SK-N-SH treated with all-trans-retinoic acid at 6 μM for 48 hours (cell line): ENCODE measurements at regions not wholly inside any gene's neighbourhood (a gene's known extent, or its start where the extent isn't known, plus 50 kb on each side); places are given as distances from the start of the nearest gene placed in this dataset.

Experiments
- ATAC-seq: fragments of 200-7000 bp; cut with Tn5 transposase; 3 replicates; pipeline ENCODE4 v1.9.1; 2020; ENCODE audit warnings: mild to moderate bottlenecking, moderate library complexity
- ARNTL ChIP-seq: fragments of 450-650 bp; formaldehyde crosslinking; IDR thresholded peaks from 2 replicates; pipeline ENCODE4 v1.5.0; 2020; ENCODE audit warnings: low read depth, mild to moderate bottlenecking, moderate library complexity, borderline replicate concordance
- BACH2 ChIP-seq: fragments of 250-450 bp; sonication (Bioruptor Pico); IDR thresholded peaks from 2 replicates; pipeline ENCODE4 v1.9.0; 2021; ENCODE audit warnings: mild to moderate bottlenecking, borderline replicate concordance
- CREB5 ChIP-seq: fragments of 250-450 bp; sonication (Bioruptor Pico); IDR thresholded peaks from 2 replicates; pipeline ENCODE4 v1.5.1; 2020; ENCODE audit warnings: low read depth, mild to moderate bottlenecking, moderate library complexity
- CSDC2 ChIP-seq: fragments of 250-450 bp; sonication (Bioruptor Pico); IDR thresholded peaks from 2 replicates; pipeline ENCODE4 v1.5.0; 2020; ENCODE audit warnings: mild to moderate bottlenecking, moderate library complexity
- CSRNP3 ChIP-seq: fragments of 250-450 bp; sonication (Bioruptor Pico); IDR thresholded peaks from 2 replicates; pipeline ENCODE4 v1.5.1; 2021; ENCODE audit warnings: mild to moderate bottlenecking, moderate library complexity
- ESRRG ChIP-seq: fragments of 250-450 bp; sonication (Bioruptor Pico); IDR thresholded peaks from 2 replicates; pipeline ENCODE4 v1.6.1; 2021; ENCODE audit warnings: mild to moderate bottlenecking
- ISL1 ChIP-seq: fragments of 250-450 bp; sonication (Bioruptor Pico); IDR thresholded peaks from 2 replicates; pipeline ENCODE4 v2.1.2; 2022; ENCODE audit warnings: mild to moderate bottlenecking, moderate library complexity
- OSR1 ChIP-seq: fragments of 250-450 bp; sonication (Bioruptor Pico); IDR thresholded peaks from 2 replicates; pipeline ENCODE4 v1.8.0; 2022; ENCODE audit warnings: moderate library complexity, mild to moderate bottlenecking, inconsistent platforms
- PATZ1 ChIP-seq: fragments of 250-450 bp; sonication (Bioruptor Pico); IDR thresholded peaks from 2 replicates; pipeline ENCODE4 v1.8.0; 2020; ENCODE audit warnings: mild to moderate bottlenecking, moderate library complexity, borderline replicate concordance
- POU6F1 ChIP-seq: fragments of 250-450 bp; sonication (Bioruptor Pico); IDR thresholded peaks from 2 replicates; pipeline ENCODE4 v1.8.0; 2021; ENCODE audit warnings: low read depth, mild to moderate bottlenecking, moderate library complexity, borderline replicate concordance
- PPARA ChIP-seq: fragments of 250-450 bp; sonication (Bioruptor Pico); IDR thresholded peaks from 2 replicates; pipeline ENCODE4 v1.5.0; 2020; ENCODE audit warnings: mild to moderate bottlenecking, borderline replicate concordance
- RARB ChIP-seq: fragments of 250-450 bp; sonication (Bioruptor Pico); IDR thresholded peaks from 2 replicates; pipeline ENCODE4 v1.8.0; 2021; ENCODE audit warnings: mild to moderate bottlenecking, moderate library complexity
- SNAI2 ChIP-seq: fragments of 250-450 bp; sonication (Bioruptor Pico); IDR thresholded peaks from 2 replicates; pipeline ENCODE4 v1.5.0; 2020; ENCODE audit warnings: mild to moderate bottlenecking, moderate library complexity
- TCF4 ChIP-seq: fragments of 250-450 bp; sonication (Bioruptor Pico); IDR thresholded peaks from 2 replicates; pipeline ENCODE4 v1.8.0; 2021; ENCODE audit warnings: mild to moderate bottlenecking, moderate library complexity, borderline replicate concordance
- TOX ChIP-seq: fragments of 250-450 bp; sonication (Bioruptor Pico); IDR thresholded peaks from 2 replicates; pipeline ENCODE4 v1.8.0; 2021; ENCODE audit warnings: mild to moderate bottlenecking, moderate library complexity, borderline replicate concordance
- TSHZ2 ChIP-seq: fragments of 250-450 bp; sonication (Bioruptor Pico); IDR thresholded peaks from 2 replicates; pipeline ENCODE4 v1.5.0; 2020; ENCODE audit warnings: mild to moderate bottlenecking, moderate library complexity
- ZC3H10 ChIP-seq: fragments of 250-450 bp; sonication (Bioruptor Pico); IDR thresholded peaks from 2 replicates; pipeline ENCODE4 v1.5.1; 2021; ENCODE audit warnings: mild to moderate bottlenecking, moderate library complexity
- ZFP3 ChIP-seq: fragments of 250-450 bp; sonication (Bioruptor Pico); IDR thresholded peaks from 2 replicates; pipeline ENCODE4 v1.5.0; 2020; ENCODE audit warnings: mild to moderate bottlenecking, moderate library complexity
- ZFP30 ChIP-seq: fragments of 450-650 bp; formaldehyde crosslinking; IDR thresholded peaks from 2 replicates; pipeline ENCODE4 v1.5.0; 2022; ENCODE audit warnings: mild to moderate bottlenecking, moderate library complexity
- ZNF565 ChIP-seq: fragments of 450-650 bp; formaldehyde crosslinking; conservative IDR thresholded peaks from 2 replicates; pipeline ENCODE4 v1.5.0; 2020; ENCODE audit warnings: low read depth, mild to moderate bottlenecking, moderate library complexity
- ZNF70 ChIP-seq: fragments of 450-650 bp; formaldehyde crosslinking; IDR thresholded peaks from 2 replicates; pipeline ENCODE4 v1.5.0; 2020; ENCODE audit warnings: mild to moderate bottlenecking, moderate library complexity
- ZNF8 ChIP-seq: fragments of 450-650 bp; formaldehyde crosslinking; IDR thresholded peaks from 2 replicates; pipeline ENCODE4 v1.5.0; 2020; ENCODE audit warnings: mild to moderate bottlenecking, moderate library complexity

- no peak for TF ChIP-seq PPARA (CRISPR knock-in tag)
- no peak for TF ChIP-seq SNAI2
- TF ChIP-seq ZFP3 (CRISPR knock-in tag): no peak
- TF ChIP-seq TSHZ2 (CRISPR knock-in tag): no peak
- no peak for TF ChIP-seq ZNF8 (CRISPR knock-in tag)
- TF ChIP-seq TOX: no peak
- no peak for TF ChIP-seq CSDC2
- no peak for TF ChIP-seq ZFP30 (CRISPR knock-in tag)
- TF ChIP-seq, all 23 proteins: peak for 0
These were observed 96.9 kb upstream of the FAM180A start for GRCh38 chr7:135845415-135846075.

GRCh38 chr7:135844903-135845302 lies 96.3 kb upstream of the FAM180A start:
- no peak for TF ChIP-seq RARB (CRISPR knock-in tag)
- TF ChIP-seq TOX: no peak
- TF ChIP-seq ZNF8 (CRISPR knock-in tag): no peak
- no peak for TF ChIP-seq TCF4 (CRISPR knock-in tag)
- no peak for TF ChIP-seq PATZ1 (CRISPR knock-in tag)
- no peak for TF ChIP-seq ESRRG
- no peak for TF ChIP-seq ZFP3 (CRISPR knock-in tag)
- no peak for TF ChIP-seq BACH2 (CRISPR knock-in tag)
- TF ChIP-seq ISL1: no peak
- TF ChIP-seq ARNTL (CRISPR knock-in tag): no peak
- no peak for TF ChIP-seq ZNF565 (CRISPR knock-in tag)
- no peak for TF ChIP-seq ZC3H10
- no peak for TF ChIP-seq SNAI2
- TF ChIP-seq ZNF70 (CRISPR knock-in tag): no peak
- no peak for TF ChIP-seq ZFP30 (CRISPR knock-in tag)
- no peak for TF ChIP-seq PPARA (CRISPR knock-in tag)
- TF ChIP-seq CSRNP3 (CRISPR knock-in tag): no peak
- no peak for TF ChIP-seq CREB5
- no peak for TF ChIP-seq POU6F1
- TF ChIP-seq CSDC2: no peak
- TF ChIP-seq, all 23 proteins: peak for 0
- no peak for ATAC-seq

More at GRCh38 chr7:135845415-135846075, 96.9 kb upstream of the FAM180A start:
- no peak for ATAC-seq

GRCh38 chr7:135843214-135843613 lies 94.6 kb upstream of the FAM180A start:
- no peak for ATAC-seq
- TF ChIP-seq BACH2 (CRISPR knock-in tag): no peak
- TF ChIP-seq TSHZ2 (CRISPR knock-in tag): no peak
- TF ChIP-seq PATZ1 (CRISPR knock-in tag): no peak
- no peak for TF ChIP-seq ESRRG
- no peak for TF ChIP-seq TCF4 (CRISPR knock-in tag)
- no peak for TF ChIP-seq ZNF70 (CRISPR knock-in tag)
- no peak for TF ChIP-seq ZFP30 (CRISPR knock-in tag)
- TF ChIP-seq TOX: no peak
- no peak for TF ChIP-seq OSR1 (CRISPR knock-in tag)
- TF ChIP-seq ZNF565 (CRISPR knock-in tag): no peak
- no peak for TF ChIP-seq SNAI2
